ENCODE measurements at regions not wholly inside any gene's neighbourhood (a gene's known extent, or its start where the extent isn't known, plus 50 kb on each side); places are given as distances from the start of the nearest gene placed in this dataset.

GRCh38 chr14:101200650-101201516, 297.4 kb upstream of the RTL1 start:
- no peak for TF ChIP-seq POLR2A (IDR thresholded peaks at IDR 0.05; ENCODE audit: low read depth, low read length)
- no peak for TF ChIP-seq POLR2AphosphoS5 (IDR thresholded peaks at IDR 0.05; ENCODE audit: low read depth, low read length)

Data from GM12892 (cell line).